Prostate gland (tissue), 2 donors: ENCODE measurements at regions not wholly inside any gene's neighbourhood (a gene's known extent, or its start where the extent isn't known, plus 50 kb on each side); places are given as distances from the start of the nearest gene placed in this dataset.

Experiments
- CTCF ChIP-seq, 4 experiments: fragments of 200-600 bp in 2 of 4; fragments of 450-650 bp in 2 of 4; sonication (generic) in 2 of 4; IDR thresholded peaks; 1 replicate in 3 of 4; 2 replicates in 1 of 4; pipeline ENCODE4 v1.5.1; 2016 to 2019; ENCODE audit warnings: antibody characterized with exemption in 4 of 4, mild to moderate bottlenecking in 2 of 4, moderate library complexity in 2 of 4
- POLR2A ChIP-seq: fragments of 450-650 bp; IDR thresholded peaks from one replicate; pipeline ENCODE4 v1.6.1; 2016; ENCODE audit warnings: antibody characterized with exemption, mild to moderate bottlenecking
- POLR2AphosphoS5 ChIP-seq: sonication (generic); formaldehyde crosslinking; IDR thresholded peaks from one replicate; pipeline ENCODE4 v1.6.1; 2017; ENCODE audit warnings: antibody characterized with exemption

- TF ChIP-seq POLR2A (no peak), CTCF (IDR thresholded peaks at IDR 0.05) (no peak), POLR2AphosphoS5 (no peak)
Observed at GRCh38 chr12:34340534-34341361, 318.5 kb downstream of the ALG10 start.
